ENCODE measurements at regions not wholly inside any gene's neighbourhood (a gene's known extent, or its start where the extent isn't known, plus 50 kb on each side); places are given as distances from the start of the nearest gene placed in this dataset.

DNA sequence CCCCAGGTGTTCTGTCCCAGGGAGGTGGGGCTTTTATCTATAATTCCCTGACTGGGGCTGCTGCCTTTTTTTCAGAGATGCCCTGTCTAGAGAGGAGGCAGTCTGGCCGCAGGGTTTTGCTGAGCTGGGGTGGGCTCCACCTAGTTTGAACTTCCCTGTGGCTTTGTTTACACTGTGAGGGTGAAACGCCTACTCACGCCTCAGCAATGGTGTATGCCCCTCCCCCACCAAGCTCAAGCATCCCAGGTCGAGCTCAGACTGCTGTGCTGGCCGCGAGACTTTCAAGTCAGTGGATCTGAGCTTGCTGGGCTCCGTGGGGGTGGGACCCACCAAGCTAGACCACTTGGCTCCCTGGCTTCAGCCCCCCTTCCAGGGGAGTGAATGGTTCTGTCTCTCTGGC lies 124.3 kb downstream of the CENPF start:
- Histone ChIP-seq H3K4me3 (ENCODE audit: low read depth in 1 of 3, low read length in 3 of 3) (no peak overlapping the region), H3K27ac (ENCODE audit: low read depth in 1 of 2, low read length in 2 of 2) (no peak overlapping the region), H3K4me1 (ENCODE audit: control insufficient read depth in 4 of 4, insufficient read depth in 4 of 4, low read length in 3 of 4) (no peaks in the 10 kb centered on the region), H3K9me3 (ENCODE audit: control insufficient read depth in 4 of 4, low read length in 3 of 4) (no peaks in the 10 kb centered on the region), H3K9ac (ENCODE audit: low read depth in 1 of 2, low read length in 2 of 2) (no peak overlapping the region), H3K36me3 (ENCODE audit: control insufficient read depth in 4 of 4, insufficient read depth in 3 of 4, low read depth in 1 of 4, low read length in 3 of 4) (no peaks in the 10 kb centered on the region), H3K27me3 (ENCODE audit: control insufficient read depth in 4 of 4, insufficient read depth in 4 of 4, low read length in 3 of 4) (peaks cover 0 to 3% (median 0%) of the 10 kb centered on the region in 4 donors)
- 25% methylated on average over 7 of the region's 7 CpGs for WGBS
- no peak for DNase-seq (ENCODE audit: low spot score)
- TF ChIP-seq SP1 (IDR thresholded peaks at IDR 0.05): no peak
- no peak for TF ChIP-seq JUND (IDR thresholded peaks at IDR 0.05)
- TF ChIP-seq FOXA1 (IDR thresholded peaks at IDR 0.05): no peak
- TF ChIP-seq NR2F2 (IDR thresholded peaks at IDR 0.05): no peak
- TF ChIP-seq TAF1 (conservative IDR thresholded peaks at IDR 0.05): no peak
- no peak for TF ChIP-seq RXRA (IDR thresholded peaks at IDR 0.05)
- TF ChIP-seq YY1 (IDR thresholded peaks at IDR 0.05): no peak
- no peak for TF ChIP-seq EGR1 (IDR thresholded peaks at IDR 0.05; ENCODE audit: low read depth in 2 of 2)
- TF ChIP-seq, protein P1, sequence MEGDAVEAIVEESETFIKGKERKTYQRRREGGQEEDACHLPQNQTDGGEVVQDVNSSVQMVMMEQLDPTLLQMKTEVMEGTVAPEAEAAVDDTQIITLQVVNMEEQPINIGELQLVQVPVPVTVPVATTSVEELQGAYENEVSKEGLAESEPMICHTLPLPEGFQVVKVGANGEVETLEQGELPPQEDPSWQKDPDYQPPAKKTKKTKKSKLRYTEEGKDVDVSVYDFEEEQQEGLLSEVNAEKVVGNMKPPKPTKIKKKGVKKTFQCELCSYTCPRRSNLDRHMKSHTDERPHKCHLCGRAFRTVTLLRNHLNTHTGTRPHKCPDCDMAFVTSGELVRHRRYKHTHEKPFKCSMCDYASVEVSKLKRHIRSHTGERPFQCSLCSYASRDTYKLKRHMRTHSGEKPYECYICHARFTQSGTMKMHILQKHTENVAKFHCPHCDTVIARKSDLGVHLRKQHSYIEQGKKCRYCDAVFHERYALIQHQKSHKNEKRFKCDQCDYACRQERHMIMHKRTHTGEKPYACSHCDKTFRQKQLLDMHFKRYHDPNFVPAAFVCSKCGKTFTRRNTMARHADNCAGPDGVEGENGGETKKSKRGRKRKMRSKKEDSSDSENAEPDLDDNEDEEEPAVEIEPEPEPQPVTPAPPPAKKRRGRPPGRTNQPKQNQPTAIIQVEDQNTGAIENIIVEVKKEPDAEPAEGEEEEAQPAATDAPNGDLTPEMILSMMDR (IDR thresholded peaks at IDR 0.05; ENCODE audit: low read depth, low read length, missing input control): no peak
- TF ChIP-seq FOXA2 (IDR thresholded peaks at IDR 0.05): no peak

DNA sequence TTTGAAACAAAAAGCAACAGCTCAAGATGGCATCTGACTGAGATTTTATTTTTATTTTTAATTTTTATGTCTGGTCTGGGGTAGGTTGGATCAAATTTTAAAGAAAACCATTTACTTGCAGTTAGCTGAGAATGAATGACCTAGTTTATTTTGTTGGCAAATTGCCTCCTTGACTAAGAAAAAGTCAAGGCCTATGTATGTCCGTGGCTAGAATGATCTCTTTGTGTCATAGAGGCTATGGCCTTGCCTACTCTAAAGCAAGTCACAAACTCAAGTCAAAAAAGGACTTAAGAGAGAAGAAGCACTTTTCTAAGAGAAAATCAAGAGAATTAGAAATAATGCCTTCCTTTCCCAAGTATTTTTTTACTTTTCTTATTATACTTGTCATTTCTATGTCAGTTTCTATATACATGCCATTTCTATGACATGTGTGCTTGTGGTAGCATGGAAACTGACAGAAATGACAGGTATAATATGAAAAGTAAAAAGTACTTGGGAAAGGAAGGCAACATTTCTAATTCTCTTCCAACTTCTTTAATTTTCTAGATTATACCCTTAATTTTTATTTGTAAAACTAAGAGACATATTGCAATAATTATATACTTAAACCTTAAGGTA lies 136.7 kb downstream of the CENPF start:
- Histone ChIP-seq H3K4me1 (ENCODE audit: control insufficient read depth in 4 of 4, insufficient read depth in 4 of 4, low read length in 3 of 4) (no peaks in the 10 kb centered on the region), H3K9ac (ENCODE audit: low read depth in 1 of 2, low read length in 2 of 2) (no peak overlapping the region), H3K9me3 (ENCODE audit: control insufficient read depth in 4 of 4, low read length in 3 of 4) (no peaks in the 10 kb centered on the region), H3K36me3 (ENCODE audit: control insufficient read depth in 4 of 4, insufficient read depth in 3 of 4, low read depth in 1 of 4, low read length in 3 of 4) (no peaks in the 10 kb centered on the region), H3K27ac (ENCODE audit: low read depth in 1 of 2, low read length in 2 of 2) (no peak overlapping the region), H3K27me3 (ENCODE audit: control insufficient read depth in 4 of 4, insufficient read depth in 4 of 4, low read length in 3 of 4) (no peaks in the 10 kb centered on the region), H3K4me3 (ENCODE audit: low read depth in 1 of 3, low read length in 3 of 3) (no peak overlapping the region)
- WGBS: 49% methylated on average over 1 of the region's 1 CpG
- no peak for DNase-seq (ENCODE audit: low spot score)
- TF ChIP-seq FOXA1 (IDR thresholded peaks at IDR 0.05) (no peak), EGR1 (IDR thresholded peaks at IDR 0.05; ENCODE audit: low read depth in 2 of 2) (no peak), TAF1 (conservative IDR thresholded peaks at IDR 0.05) (no peak), JUND (IDR thresholded peaks at IDR 0.05) (no peak), HNF4G (IDR thresholded peaks at IDR 0.05) (no peak), NR2F2 (IDR thresholded peaks at IDR 0.05) (no peak), YY1 (IDR thresholded peaks at IDR 0.05) (no peak), HNF4A (conservative IDR thresholded peaks at IDR 0.05) (no peak), RAD21 (IDR thresholded peaks at IDR 0.05) (no peak), FOXA2 (IDR thresholded peaks at IDR 0.05) (no peak), SP1 (IDR thresholded peaks at IDR 0.05) (no peak), GABPA (IDR thresholded peaks at IDR 0.05 in 1 of 2, conservative IDR thresholded peaks at IDR 0.05 in 1 of 2) (no peak), RXRA (IDR thresholded peaks at IDR 0.05) (no peak)
- TF ChIP-seq, protein P2, sequence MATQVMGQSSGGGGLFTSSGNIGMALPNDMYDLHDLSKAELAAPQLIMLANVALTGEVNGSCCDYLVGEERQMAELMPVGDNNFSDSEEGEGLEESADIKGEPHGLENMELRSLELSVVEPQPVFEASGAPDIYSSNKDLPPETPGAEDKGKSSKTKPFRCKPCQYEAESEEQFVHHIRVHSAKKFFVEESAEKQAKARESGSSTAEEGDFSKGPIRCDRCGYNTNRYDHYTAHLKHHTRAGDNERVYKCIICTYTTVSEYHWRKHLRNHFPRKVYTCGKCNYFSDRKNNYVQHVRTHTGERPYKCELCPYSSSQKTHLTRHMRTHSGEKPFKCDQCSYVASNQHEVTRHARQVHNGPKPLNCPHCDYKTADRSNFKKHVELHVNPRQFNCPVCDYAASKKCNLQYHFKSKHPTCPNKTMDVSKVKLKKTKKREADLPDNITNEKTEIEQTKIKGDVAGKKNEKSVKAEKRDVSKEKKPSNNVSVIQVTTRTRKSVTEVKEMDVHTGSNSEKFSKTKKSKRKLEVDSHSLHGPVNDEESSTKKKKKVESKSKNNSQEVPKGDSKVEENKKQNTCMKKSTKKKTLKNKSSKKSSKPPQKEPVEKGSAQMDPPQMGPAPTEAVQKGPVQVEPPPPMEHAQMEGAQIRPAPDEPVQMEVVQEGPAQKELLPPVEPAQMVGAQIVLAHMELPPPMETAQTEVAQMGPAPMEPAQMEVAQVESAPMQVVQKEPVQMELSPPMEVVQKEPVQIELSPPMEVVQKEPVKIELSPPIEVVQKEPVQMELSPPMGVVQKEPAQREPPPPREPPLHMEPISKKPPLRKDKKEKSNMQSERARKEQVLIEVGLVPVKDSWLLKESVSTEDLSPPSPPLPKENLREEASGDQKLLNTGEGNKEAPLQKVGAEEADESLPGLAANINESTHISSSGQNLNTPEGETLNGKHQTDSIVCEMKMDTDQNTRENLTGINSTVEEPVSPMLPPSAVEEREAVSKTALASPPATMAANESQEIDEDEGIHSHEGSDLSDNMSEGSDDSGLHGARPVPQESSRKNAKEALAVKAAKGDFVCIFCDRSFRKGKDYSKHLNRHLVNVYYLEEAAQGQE (IDR thresholded peaks at IDR 0.05): no peak
- TF ChIP-seq, protein P3, sequence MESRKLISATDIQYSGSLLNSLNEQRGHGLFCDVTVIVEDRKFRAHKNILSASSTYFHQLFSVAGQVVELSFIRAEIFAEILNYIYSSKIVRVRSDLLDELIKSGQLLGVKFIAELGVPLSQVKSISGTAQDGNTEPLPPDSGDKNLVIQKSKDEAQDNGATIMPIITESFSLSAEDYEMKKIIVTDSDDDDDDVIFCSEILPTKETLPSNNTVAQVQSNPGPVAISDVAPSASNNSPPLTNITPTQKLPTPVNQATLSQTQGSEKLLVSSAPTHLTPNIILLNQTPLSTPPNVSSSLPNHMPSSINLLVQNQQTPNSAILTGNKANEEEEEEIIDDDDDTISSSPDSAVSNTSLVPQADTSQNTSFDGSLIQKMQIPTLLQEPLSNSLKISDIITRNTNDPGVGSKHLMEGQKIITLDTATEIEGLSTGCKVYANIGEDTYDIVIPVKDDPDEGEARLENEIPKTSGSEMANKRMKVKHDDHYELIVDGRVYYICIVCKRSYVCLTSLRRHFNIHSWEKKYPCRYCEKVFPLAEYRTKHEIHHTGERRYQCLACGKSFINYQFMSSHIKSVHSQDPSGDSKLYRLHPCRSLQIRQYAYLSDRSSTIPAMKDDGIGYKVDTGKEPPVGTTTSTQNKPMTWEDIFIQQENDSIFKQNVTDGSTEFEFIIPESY (IDR thresholded peaks at IDR 0.05): no peak
- TF ChIP-seq, protein P1 (IDR thresholded peaks at IDR 0.05; ENCODE audit: low read depth, low read length, missing input control): no peak
- TF ChIP-seq, protein P4, sequence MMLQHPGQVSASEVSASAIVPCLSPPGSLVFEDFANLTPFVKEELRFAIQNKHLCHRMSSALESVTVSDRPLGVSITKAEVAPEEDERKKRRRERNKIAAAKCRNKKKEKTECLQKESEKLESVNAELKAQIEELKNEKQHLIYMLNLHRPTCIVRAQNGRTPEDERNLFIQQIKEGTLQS (IDR thresholded peaks at IDR 0.05): no peak
- TF ChIP-seq, protein P5, sequence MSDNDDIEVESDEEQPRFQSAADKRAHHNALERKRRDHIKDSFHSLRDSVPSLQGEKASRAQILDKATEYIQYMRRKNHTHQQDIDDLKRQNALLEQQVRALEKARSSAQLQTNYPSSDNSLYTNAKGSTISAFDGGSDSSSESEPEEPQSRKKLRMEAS (IDR thresholded peaks at IDR 0.05): no peak

All from liver (tissue), 8 donors.